NB4 (cell line): ENCODE measurements at regions not wholly inside any gene's neighbourhood (a gene's known extent, or its start where the extent isn't known, plus 50 kb on each side); places are given as distances from the start of the nearest gene placed in this dataset.

ENCODE experiments used
- POLR2A ChIP-seq: IDR thresholded peaks from 2 replicates; pipeline ENCODE4 v1.6.1; 2011; ENCODE audit warnings: mild to moderate bottlenecking; ENCODE audit not compliant: insufficient read length; ENCODE audit errors: extremely low read depth
- TF ChIP-seq, protein P1 (sequence below): IDR thresholded peaks from one replicate; pipeline ENCODE4 v1.5.1; 2012; ENCODE audit warnings: low read depth, low read length

DNA sequence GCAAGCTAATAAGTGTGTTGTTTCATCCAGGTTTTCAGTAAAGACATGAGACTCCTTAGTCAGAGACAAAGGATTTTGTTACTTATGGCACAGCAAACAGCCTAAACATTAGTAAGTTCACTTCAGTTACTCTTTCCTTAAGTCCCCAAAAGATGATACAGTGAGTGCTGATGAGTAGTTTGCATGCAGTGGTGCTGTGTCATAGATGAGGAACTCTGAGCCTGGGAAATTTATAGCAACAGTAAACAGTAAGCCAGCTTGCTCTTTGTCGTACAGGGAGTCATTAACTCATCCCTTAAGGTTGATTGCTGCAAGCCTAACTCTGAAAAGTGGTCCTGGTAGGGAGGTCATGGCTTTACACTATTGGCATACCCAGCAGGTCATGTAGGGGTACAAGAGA is 208.6 kb upstream of the OR4E1 start:
- TF ChIP-seq, protein P1, sequence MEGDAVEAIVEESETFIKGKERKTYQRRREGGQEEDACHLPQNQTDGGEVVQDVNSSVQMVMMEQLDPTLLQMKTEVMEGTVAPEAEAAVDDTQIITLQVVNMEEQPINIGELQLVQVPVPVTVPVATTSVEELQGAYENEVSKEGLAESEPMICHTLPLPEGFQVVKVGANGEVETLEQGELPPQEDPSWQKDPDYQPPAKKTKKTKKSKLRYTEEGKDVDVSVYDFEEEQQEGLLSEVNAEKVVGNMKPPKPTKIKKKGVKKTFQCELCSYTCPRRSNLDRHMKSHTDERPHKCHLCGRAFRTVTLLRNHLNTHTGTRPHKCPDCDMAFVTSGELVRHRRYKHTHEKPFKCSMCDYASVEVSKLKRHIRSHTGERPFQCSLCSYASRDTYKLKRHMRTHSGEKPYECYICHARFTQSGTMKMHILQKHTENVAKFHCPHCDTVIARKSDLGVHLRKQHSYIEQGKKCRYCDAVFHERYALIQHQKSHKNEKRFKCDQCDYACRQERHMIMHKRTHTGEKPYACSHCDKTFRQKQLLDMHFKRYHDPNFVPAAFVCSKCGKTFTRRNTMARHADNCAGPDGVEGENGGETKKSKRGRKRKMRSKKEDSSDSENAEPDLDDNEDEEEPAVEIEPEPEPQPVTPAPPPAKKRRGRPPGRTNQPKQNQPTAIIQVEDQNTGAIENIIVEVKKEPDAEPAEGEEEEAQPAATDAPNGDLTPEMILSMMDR = no peak
- TF ChIP-seq POLR2A = no peak
